HG02943 (cell line): ENCODE measurements at regions not wholly inside any gene's neighbourhood (a gene's known extent, or its start where the extent isn't known, plus 50 kb on each side); places are given as distances from the start of the nearest gene placed in this dataset.
"Not testable (repeated sequence)": the region's sequence is repeated elsewhere in the genome, so short reads cannot be mapped to it uniquely, and the experiment has no call there.

ENCODE experiments used
- ATAC-seq: cut with Tn5 transposase; IDR thresholded peaks from one replicate; pipeline ENCODE4 v1.9.1; 2021; ENCODE audit warnings: mild to moderate bottlenecking, low read depth, moderate library complexity; ENCODE audit not compliant: unreplicated experiment

GRCh38 chr2:2501454-2502200 lies 170.6 kb upstream of the MYT1L start:
- no peak for ATAC-seq

GRCh38 chr2:2495606-2496005 lies 164.5 kb upstream of the MYT1L start:
- no peak for ATAC-seq

GRCh38 chr2:2493496-2493895 lies 162.4 kb upstream of the MYT1L start:
- ATAC-seq = no peak

- no peak for ATAC-seq
These were observed 161.7 kb upstream of the MYT1L start for GRCh38 chr2:2492800-2493199.

- ATAC-seq = no peak
These were observed 160.9 kb upstream of the MYT1L start for GRCh38 chr2:2491964-2492363.

- no peak for ATAC-seq
These were observed 153.2 kb upstream of the MYT1L start for GRCh38 chr2:2484301-2484700.

GRCh38 chr2:2482851-2483250 lies 151.8 kb upstream of the MYT1L start:
- ATAC-seq = no peak

- ATAC-seq = no peak
These were observed 141.8 kb upstream of the MYT1L start for GRCh38 chr2:2472881-2473280.

GRCh38 chr2:2472044-2472443 lies 141.0 kb upstream of the MYT1L start:
- no peak for ATAC-seq

- ATAC-seq = no peak
These were observed 135.5 kb upstream of the MYT1L start for GRCh38 chr2:2466534-2466933.

GRCh38 chr2:2464643-2465042 lies 133.6 kb upstream of the MYT1L start:
- ATAC-seq = no peak

GRCh38 chr2:2464094-2464493 lies 133.0 kb upstream of the MYT1L start:
- ATAC-seq = no peak

- no peak for ATAC-seq
These were observed 125.6 kb upstream of the MYT1L start for GRCh38 chr2:2456721-2457120.

- no peak for ATAC-seq
These were observed 124.1 kb upstream of the MYT1L start for GRCh38 chr2:2455151-2455550.

GRCh38 chr2:2452961-2453360 lies 121.9 kb upstream of the MYT1L start:
- ATAC-seq = no peak

GRCh38 chr2:2451275-2451674 lies 120.2 kb upstream of the MYT1L start:
- not testable (repeated sequence) for ATAC-seq

- ATAC-seq = no peak
These were observed 117.1 kb upstream of the MYT1L start for GRCh38 chr2:2448178-2448577.

- ATAC-seq = no peak
These were observed 91.5 kb upstream of the MYT1L start for GRCh38 chr2:2422621-2423020.

GRCh38 chr2:2413525-2413924 lies 82.5 kb upstream of the MYT1L start:
- ATAC-seq = no peak

- no peak for ATAC-seq
These were observed 79.9 kb upstream of the MYT1L start for GRCh38 chr2:2410987-2411386.

GRCh38 chr2:2409481-2409880 lies 78.4 kb upstream of the MYT1L start:
- ATAC-seq = no peak

- no peak for ATAC-seq
These were observed 74.7 kb upstream of the MYT1L start for GRCh38 chr2:2405780-2406179.
